Panc1 (cell line): ENCODE measurements at regions not wholly inside any gene's neighbourhood (a gene's known extent, or its start where the extent isn't known, plus 50 kb on each side); places are given as distances from the start of the nearest gene placed in this dataset.

ENCODE experiments used
- ATAC-seq: fragments of 200-7000 bp; cut with Tn5 transposase; 2 replicates; pipeline ENCODE4 v1.9.1; 2020; ENCODE audit warnings: mild to moderate bottlenecking, moderate library complexity
- BruUV-seq: library from RNA; stranded (reverse); fragments of 400-500 nt; replicated peaks from 2 replicates; lab custom pipeline; 2021; lab: Mats Ljungman, UMichigan
- CTCF ChIA-PET: fragments of 300-600 bp; sonication (Branson Sonifier 250); formaldehyde crosslinking; loops from one replicate; lab custom pipeline; 2022; ENCODE audit warnings: antibody characterized with exemption; lab: Charles Lee
- POLR2A ChIA-PET: fragments of 300-600 bp; sonication (Branson Sonifier 250); formaldehyde crosslinking; loops from one replicate; lab custom pipeline; 2022; ENCODE audit warnings: antibody characterized with exemption; lab: Charles Lee
- DNase-seq: peaks from one replicate; pipeline ENCODE4 v3.0.0-alpha.2; 2010; ENCODE audit warnings: low read depth, low spot score
- H3K27ac ChIP-seq: 2 replicates; pipeline ENCODE4 v1.5.1; 2011; ENCODE audit warnings: mild to moderate bottlenecking, low read length, inconsistent platforms
- H3K27me3 ChIP-seq: fragments of 200-500 bp; sonication (Bioruptor generic); 2 replicates; pipeline ENCODE4 v1.6.0; 2014; ENCODE audit warnings: low read length, inconsistent platforms; ENCODE audit not compliant: control insufficient read depth, insufficient read depth
- H3K36me3 ChIP-seq: fragments of 200-500 bp; sonication (Bioruptor generic); 2 replicates; pipeline ENCODE4 v1.5.1; 2014; ENCODE audit warnings: inconsistent platforms, mild to moderate bottlenecking, low read length, moderate library complexity; ENCODE audit not compliant: control insufficient read depth, insufficient read depth
- H3K4me1 ChIP-seq: 2 replicates; pipeline ENCODE4 v1.5.1; 2011; ENCODE audit warnings: inconsistent platforms, mild to moderate bottlenecking, low read length, moderate library complexity; ENCODE audit not compliant: control insufficient read depth, insufficient read depth
- H3K4me3 ChIP-seq, 2 experiments: 2 replicates each; pipeline ENCODE4 v1.5.1; 2011 to 2012; ENCODE audit warnings: low read depth in 2 of 2, low read length in 2 of 2, mild to moderate bottlenecking in 2 of 2, inconsistent platforms in 1 of 2, moderate library complexity in 1 of 2
- H3K9me3 ChIP-seq: fragments of 200-500 bp; sonication (Bioruptor generic); 2 replicates; pipeline ENCODE4 v1.5.1; 2014; ENCODE audit warnings: low read depth, mild to moderate bottlenecking, inconsistent platforms, low read length, moderate library complexity; ENCODE audit not compliant: control insufficient read depth, insufficient read depth
- POLR2AphosphoS5 ChIP-seq: IDR thresholded peaks from 2 replicates; pipeline ENCODE4 v1.6.1; 2012; ENCODE audit warnings: mild to moderate bottlenecking, low read depth, low read length, moderate library complexity
- SIN3A ChIP-seq: IDR thresholded peaks from 2 replicates; pipeline ENCODE4 v1.6.1; 2012; ENCODE audit warnings: low read depth, mild to moderate bottlenecking, low read length, moderate library complexity, borderline replicate concordance; ENCODE audit not compliant: insufficient read depth
- TCF7L2 ChIP-seq: IDR thresholded peaks from 2 replicates; pipeline ENCODE4 v1.6.1; 2011; ENCODE audit warnings: mild to moderate bottlenecking, low read depth, low read length, inconsistent platforms
- in situ Hi-C: cut with HindIII; loops from 2 replicates; pipeline ENCODE4 v1.10.0; 2016; ENCODE audit warnings: low sequenced_read_pairs, low pct_unique_long_range_greater_than_20kb
- intact Hi-C: fragments of 100-400 bp; cut with micrococcal nuclease; formaldehyde crosslinking; loops from one replicate; pipeline ENCODE4 v1.10.0; 2022; ENCODE audit not compliant: unreplicated experiment
- TF ChIP-seq, protein P1 (sequence below): fragments of 450-650 bp; IDR thresholded peaks from 2 replicates; pipeline ENCODE4 v1.5.1; 2017; ENCODE audit warnings: mild to moderate bottlenecking
- TF ChIP-seq, protein P2 (sequence below), 2 experiments: IDR thresholded peaks; 2 replicates each; pipeline ENCODE4 v1.6.1; 2011 to 2012; ENCODE audit warnings: low read depth in 2 of 2, control low read depth in 1 of 2, low read length in 1 of 2, mild to moderate bottlenecking in 1 of 2, moderate library complexity in 1 of 2; ENCODE audit not compliant: insufficient read depth in 1 of 2

DNA sequence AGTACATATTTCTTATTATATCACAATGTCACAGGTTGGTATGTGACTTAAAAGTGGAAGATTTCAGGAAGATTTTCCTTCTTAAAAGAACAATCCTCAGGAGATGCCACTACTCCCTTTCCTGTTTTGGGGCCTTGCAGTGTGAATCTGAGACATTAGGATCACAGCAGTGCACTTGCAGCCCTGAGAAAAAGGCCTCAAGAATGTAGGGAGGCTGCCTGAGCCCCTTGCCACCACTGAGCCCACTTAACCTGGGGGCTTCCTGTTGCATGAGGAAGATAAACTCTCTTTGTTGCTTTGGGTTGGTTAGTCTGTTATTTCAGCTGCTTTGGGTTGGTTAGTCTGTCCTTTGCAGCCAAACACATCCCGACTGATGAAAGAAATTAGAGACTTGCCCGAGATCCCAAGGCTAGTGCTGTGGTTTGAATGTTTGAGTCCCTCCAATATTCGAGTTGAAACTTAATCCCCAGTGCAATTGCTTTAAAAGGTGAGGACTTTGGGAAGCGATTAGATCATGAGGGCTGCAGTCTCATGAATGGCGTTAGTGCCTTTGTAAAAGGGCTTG, 151.3 kb upstream of the SP4 start:
- no peaks in the 10 kb centered on the region for H3K9me3 ChIP-seq
- H3K27me3 ChIP-seq, result no peaks in the 10 kb centered on the region
- intact Hi-C loops (no loop called here), in situ Hi-C loops (no loop called here)
- H3K4me3 ChIP-seq, result no peak overlapping the region
- no peak overlapping the region for H3K27ac ChIP-seq
- POLR2A ChIA-PET, result no interaction called here
- TF ChIP-seq, protein P1, sequence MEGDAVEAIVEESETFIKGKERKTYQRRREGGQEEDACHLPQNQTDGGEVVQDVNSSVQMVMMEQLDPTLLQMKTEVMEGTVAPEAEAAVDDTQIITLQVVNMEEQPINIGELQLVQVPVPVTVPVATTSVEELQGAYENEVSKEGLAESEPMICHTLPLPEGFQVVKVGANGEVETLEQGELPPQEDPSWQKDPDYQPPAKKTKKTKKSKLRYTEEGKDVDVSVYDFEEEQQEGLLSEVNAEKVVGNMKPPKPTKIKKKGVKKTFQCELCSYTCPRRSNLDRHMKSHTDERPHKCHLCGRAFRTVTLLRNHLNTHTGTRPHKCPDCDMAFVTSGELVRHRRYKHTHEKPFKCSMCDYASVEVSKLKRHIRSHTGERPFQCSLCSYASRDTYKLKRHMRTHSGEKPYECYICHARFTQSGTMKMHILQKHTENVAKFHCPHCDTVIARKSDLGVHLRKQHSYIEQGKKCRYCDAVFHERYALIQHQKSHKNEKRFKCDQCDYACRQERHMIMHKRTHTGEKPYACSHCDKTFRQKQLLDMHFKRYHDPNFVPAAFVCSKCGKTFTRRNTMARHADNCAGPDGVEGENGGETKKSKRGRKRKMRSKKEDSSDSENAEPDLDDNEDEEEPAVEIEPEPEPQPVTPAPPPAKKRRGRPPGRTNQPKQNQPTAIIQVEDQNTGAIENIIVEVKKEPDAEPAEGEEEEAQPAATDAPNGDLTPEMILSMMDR, result no peak
- TF ChIP-seq SIN3A, result no peak
- TF ChIP-seq TCF7L2, result no peak
- TF ChIP-seq, protein P2, sequence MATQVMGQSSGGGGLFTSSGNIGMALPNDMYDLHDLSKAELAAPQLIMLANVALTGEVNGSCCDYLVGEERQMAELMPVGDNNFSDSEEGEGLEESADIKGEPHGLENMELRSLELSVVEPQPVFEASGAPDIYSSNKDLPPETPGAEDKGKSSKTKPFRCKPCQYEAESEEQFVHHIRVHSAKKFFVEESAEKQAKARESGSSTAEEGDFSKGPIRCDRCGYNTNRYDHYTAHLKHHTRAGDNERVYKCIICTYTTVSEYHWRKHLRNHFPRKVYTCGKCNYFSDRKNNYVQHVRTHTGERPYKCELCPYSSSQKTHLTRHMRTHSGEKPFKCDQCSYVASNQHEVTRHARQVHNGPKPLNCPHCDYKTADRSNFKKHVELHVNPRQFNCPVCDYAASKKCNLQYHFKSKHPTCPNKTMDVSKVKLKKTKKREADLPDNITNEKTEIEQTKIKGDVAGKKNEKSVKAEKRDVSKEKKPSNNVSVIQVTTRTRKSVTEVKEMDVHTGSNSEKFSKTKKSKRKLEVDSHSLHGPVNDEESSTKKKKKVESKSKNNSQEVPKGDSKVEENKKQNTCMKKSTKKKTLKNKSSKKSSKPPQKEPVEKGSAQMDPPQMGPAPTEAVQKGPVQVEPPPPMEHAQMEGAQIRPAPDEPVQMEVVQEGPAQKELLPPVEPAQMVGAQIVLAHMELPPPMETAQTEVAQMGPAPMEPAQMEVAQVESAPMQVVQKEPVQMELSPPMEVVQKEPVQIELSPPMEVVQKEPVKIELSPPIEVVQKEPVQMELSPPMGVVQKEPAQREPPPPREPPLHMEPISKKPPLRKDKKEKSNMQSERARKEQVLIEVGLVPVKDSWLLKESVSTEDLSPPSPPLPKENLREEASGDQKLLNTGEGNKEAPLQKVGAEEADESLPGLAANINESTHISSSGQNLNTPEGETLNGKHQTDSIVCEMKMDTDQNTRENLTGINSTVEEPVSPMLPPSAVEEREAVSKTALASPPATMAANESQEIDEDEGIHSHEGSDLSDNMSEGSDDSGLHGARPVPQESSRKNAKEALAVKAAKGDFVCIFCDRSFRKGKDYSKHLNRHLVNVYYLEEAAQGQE (IDR thresholded peaks at IDR 0.05; ENCODE audit: insufficient read depth in 1 of 2, low read depth in 2 of 2, low read length in 1 of 2), result no peak
- no peak for TF ChIP-seq POLR2AphosphoS5
- no peak for ATAC-seq
- CTCF ChIA-PET, result no interaction called here
- H3K4me1 ChIP-seq, result no peaks in the 10 kb centered on the region
- no peak for DNase-seq
- no peaks in the 10 kb centered on the region for H3K36me3 ChIP-seq
- BruUV-seq, result no TSS peak

GRCh38 chr7:21278944-21279343, 148.9 kb upstream of the SP4 start:
- TF ChIP-seq POLR2AphosphoS5, result no peak
- Histone ChIP-seq H3K36me3 (no peaks in the 10 kb centered on the region), H3K4me1 (no peaks in the 10 kb centered on the region), H3K9me3 (no peaks in the 10 kb centered on the region), H3K4me3 (no peak overlapping the region), H3K27ac (no peak overlapping the region), H3K27me3 (no peaks in the 10 kb centered on the region)
- BruUV-seq, result no TSS peak
- in situ Hi-C loops, result no loop called here
- CTCF ChIA-PET, result no interaction called here
- DNase-seq (no peak), ATAC-seq (no peak)
- POLR2A ChIA-PET, result no interaction called here
- intact Hi-C loops, result no loop called here

DNA sequence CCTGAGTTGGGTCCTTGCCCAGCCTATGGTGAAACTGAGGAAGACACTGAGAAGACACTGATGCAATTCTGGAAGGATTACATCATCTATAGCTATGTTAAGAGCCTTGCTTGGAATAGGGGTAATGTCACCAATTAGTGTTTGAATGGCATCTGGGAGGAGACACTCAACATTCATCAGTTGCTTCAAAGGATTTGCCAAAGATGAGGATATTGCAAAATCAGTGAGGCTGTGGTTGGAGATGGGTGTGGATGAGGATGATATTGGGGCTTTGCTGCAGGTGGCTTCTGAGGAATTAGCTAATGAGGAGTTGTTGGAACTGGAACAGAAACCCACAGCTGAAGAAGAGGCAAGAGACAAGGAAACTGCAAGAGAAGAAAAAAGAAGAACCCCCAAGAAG, 146.7 kb upstream of the SP4 start:
- no peak for ATAC-seq
- in situ Hi-C loops (no loop called here), intact Hi-C loops (no loop called here)
- H3K36me3 ChIP-seq, result no peaks in the 10 kb centered on the region
- ChIA-PET POLR2A (interaction anchor here (0.6 kb wide), 1 partner anchor 146 kb away, joined by 12 read pairs; no protein-coding TSS in a partner anchor), CTCF (no interaction called here)
- DNase-seq, result no peak
- TF ChIP-seq, protein P2 (IDR thresholded peaks at IDR 0.05; ENCODE audit: insufficient read depth in 1 of 2, low read depth in 2 of 2, low read length in 1 of 2), result no peak
- no peak for TF ChIP-seq TCF7L2
- no peak for TF ChIP-seq POLR2AphosphoS5
- no peak for TF ChIP-seq SIN3A
- TF ChIP-seq, protein P1, result no peak
- no peaks in the 10 kb centered on the region for H3K9me3 ChIP-seq
- no peak overlapping the region for H3K4me3 ChIP-seq
- H3K4me1 ChIP-seq, result no peaks in the 10 kb centered on the region
- no TSS peak for BruUV-seq
- H3K27me3 ChIP-seq, result no peaks in the 10 kb centered on the region
- H3K27ac ChIP-seq, result no peak overlapping the region
